HT1080 (cell line): ENCODE measurements at regions not wholly inside any gene's neighbourhood (a gene's known extent, or its start where the extent isn't known, plus 50 kb on each side); places are given as distances from the start of the nearest gene placed in this dataset.

Source experiments
- DNase-seq: peaks from one replicate; pipeline ENCODE4 v3.0.0-alpha.2; 2015; ENCODE audit warnings: low read depth

- DNase-seq = no peak
These were observed 188.3 kb downstream of the IRF8 start for GRCh38 chr16:86087011-86087895.

- DNase-seq = no peak
These were observed 188.9 kb downstream of the IRF8 start for GRCh38 chr16:86087896-86088230.

GRCh38 chr16:86088287-86088686 is 189.3 kb downstream of the IRF8 start:
- DNase-seq = no peak

GRCh38 chr16:86088816-86089215 is 189.9 kb downstream of the IRF8 start:
- no peak for DNase-seq

GRCh38 chr16:86089334-86089900 is 190.5 kb downstream of the IRF8 start:
- DNase-seq = no peak

GRCh38 chr16:86089991-86090390 is 191.0 kb downstream of the IRF8 start:
- DNase-seq = no peak

- DNase-seq = no peak
These were observed 191.7 kb downstream of the IRF8 start for GRCh38 chr16:86090461-86091170.

- DNase-seq = no peak
These were observed 193.0 kb downstream of the IRF8 start for GRCh38 chr16:86091976-86092375.

- DNase-seq = no peak
These were observed 193.9 kb downstream of the IRF8 start for GRCh38 chr16:86092586-86093480.

GRCh38 chr16:86093801-86094750 is 195.1 kb downstream of the IRF8 start:
- no peak for DNase-seq

- no peak for DNase-seq
These were observed 196.3 kb downstream of the IRF8 start for GRCh38 chr16:86095131-86095752.

- DNase-seq = no peak
These were observed 197.0 kb downstream of the IRF8 start for GRCh38 chr16:86095906-86096485.

GRCh38 chr16:86096850-86097249 is 197.9 kb downstream of the IRF8 start:
- no peak for DNase-seq

- no peak for DNase-seq
These were observed 200.4 kb downstream of the IRF8 start for GRCh38 chr16:86099326-86099725.

- DNase-seq = no peak
These were observed 201.5 kb downstream of the IRF8 start for GRCh38 chr16:86100205-86101136.

GRCh38 chr16:86101137-86101896 is 202.4 kb downstream of the IRF8 start:
- no peak for DNase-seq

- DNase-seq = no peak
These were observed 202.9 kb downstream of the IRF8 start for GRCh38 chr16:86101897-86102157.

- DNase-seq = no peak
These were observed 204.4 kb downstream of the IRF8 start for GRCh38 chr16:86103320-86103719.
